ENCODE measurements at regions not wholly inside any gene's neighbourhood (a gene's known extent, or its start where the extent isn't known, plus 50 kb on each side); places are given as distances from the start of the nearest gene placed in this dataset.

DNA sequence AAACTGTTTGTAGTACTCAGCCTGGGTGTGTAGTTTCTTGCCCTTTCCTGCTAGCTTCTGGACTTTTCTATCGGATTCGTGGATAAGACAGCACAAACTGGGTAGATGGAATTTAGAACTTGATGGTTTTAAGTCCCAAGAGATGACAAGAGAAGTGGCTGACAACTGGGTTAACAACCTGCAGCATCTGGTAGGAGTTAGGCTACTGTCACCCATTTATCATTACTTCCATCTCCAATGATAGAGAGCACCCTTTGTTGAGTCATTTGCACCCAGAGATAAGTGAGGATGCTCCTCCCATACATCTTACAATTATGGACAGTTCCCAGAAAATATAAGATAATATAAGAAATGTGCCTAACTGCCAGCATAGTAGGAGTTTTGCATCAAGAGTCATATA is 50.2 kb upstream of the FLRT2 start:
- Mint-ChIP-seq H3K36me3 (ENCODE audit: unreplicated experiment) (no peaks in the 10 kb centered on the region), H3K4me1 (ENCODE audit: unreplicated experiment) (peaks cover 10% of the 10 kb centered on the region), H3K9me3 (ENCODE audit: unreplicated experiment) (no peaks in the 10 kb centered on the region), H3K4me3 (ENCODE audit: unreplicated experiment) (no peak overlapping the region), H3K27me3 (ENCODE audit: unreplicated experiment) (no peaks in the 10 kb centered on the region), H3K27ac (ENCODE audit: unreplicated experiment) (no peak overlapping the region)
- DNase-seq (ENCODE audit: extremely low spot score, unreplicated experiment), result no peak
- TF ChIP-seq, protein P1, sequence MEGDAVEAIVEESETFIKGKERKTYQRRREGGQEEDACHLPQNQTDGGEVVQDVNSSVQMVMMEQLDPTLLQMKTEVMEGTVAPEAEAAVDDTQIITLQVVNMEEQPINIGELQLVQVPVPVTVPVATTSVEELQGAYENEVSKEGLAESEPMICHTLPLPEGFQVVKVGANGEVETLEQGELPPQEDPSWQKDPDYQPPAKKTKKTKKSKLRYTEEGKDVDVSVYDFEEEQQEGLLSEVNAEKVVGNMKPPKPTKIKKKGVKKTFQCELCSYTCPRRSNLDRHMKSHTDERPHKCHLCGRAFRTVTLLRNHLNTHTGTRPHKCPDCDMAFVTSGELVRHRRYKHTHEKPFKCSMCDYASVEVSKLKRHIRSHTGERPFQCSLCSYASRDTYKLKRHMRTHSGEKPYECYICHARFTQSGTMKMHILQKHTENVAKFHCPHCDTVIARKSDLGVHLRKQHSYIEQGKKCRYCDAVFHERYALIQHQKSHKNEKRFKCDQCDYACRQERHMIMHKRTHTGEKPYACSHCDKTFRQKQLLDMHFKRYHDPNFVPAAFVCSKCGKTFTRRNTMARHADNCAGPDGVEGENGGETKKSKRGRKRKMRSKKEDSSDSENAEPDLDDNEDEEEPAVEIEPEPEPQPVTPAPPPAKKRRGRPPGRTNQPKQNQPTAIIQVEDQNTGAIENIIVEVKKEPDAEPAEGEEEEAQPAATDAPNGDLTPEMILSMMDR (IDR thresholded peaks at IDR 0.05), result no peak

Data from osteocyte (in vitro differentiated cells).